ENCODE measurements at regions not wholly inside any gene's neighbourhood (a gene's known extent, or its start where the extent isn't known, plus 50 kb on each side); places are given as distances from the start of the nearest gene placed in this dataset.
A peak's percentile ranks its signal among the peaks of the same experiment; 100 is the strongest.
"Not testable (repeated sequence)": the region's sequence is repeated elsewhere in the genome, so short reads cannot be mapped to it uniquely, and the experiment has no call there.

DNA sequence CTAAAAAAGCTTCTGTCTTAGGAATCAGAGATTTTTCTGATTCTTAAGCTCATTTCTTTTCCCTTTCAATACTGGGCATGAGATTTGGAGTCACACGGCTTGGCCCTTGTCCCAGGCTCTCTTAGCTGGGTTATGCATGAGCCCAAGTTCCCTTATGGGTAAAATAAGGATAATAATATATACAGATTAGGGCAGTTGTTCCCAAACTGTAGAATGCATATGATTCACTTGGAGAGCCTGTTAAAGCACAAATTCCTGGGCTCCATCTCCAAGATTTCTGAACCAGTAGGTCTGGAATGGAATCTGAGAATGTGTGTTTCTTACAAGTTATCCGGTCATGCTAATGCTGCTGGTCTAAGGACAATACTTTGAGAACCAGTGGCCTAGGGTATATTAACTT, 154.0 kb downstream of the REEP3 start:
- TF ChIP-seq, protein P1, sequence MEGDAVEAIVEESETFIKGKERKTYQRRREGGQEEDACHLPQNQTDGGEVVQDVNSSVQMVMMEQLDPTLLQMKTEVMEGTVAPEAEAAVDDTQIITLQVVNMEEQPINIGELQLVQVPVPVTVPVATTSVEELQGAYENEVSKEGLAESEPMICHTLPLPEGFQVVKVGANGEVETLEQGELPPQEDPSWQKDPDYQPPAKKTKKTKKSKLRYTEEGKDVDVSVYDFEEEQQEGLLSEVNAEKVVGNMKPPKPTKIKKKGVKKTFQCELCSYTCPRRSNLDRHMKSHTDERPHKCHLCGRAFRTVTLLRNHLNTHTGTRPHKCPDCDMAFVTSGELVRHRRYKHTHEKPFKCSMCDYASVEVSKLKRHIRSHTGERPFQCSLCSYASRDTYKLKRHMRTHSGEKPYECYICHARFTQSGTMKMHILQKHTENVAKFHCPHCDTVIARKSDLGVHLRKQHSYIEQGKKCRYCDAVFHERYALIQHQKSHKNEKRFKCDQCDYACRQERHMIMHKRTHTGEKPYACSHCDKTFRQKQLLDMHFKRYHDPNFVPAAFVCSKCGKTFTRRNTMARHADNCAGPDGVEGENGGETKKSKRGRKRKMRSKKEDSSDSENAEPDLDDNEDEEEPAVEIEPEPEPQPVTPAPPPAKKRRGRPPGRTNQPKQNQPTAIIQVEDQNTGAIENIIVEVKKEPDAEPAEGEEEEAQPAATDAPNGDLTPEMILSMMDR (IDR thresholded peaks at IDR 0.05), result no peak
- H3K27ac ChIP-seq, result no peak overlapping the region
- H3K4me3 ChIP-seq, result no peak overlapping the region
- no peak for DNase-seq (ENCODE audit: low spot score)

DNA sequence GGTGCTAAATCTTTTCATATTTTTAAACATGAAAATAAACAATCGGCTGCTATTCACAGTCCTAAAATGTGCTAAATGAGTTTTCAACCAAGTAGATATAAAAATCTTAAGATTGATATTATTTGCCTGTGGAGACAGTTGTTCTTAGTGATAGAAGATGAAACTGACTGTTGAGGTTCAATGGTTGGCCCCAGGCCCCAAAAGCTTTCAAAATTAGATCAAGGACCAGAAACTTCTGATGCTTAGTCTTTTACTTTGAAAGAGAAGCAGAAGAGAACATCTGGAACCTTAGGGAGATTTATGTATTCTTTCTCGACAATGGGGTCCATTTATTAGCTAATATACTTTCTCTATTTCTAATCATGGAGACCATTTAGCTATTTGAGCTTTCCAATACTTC, 155.8 kb downstream of the REEP3 start:
- TF ChIP-seq, protein P1 (IDR thresholded peaks at IDR 0.05), result no peak
- Histone ChIP-seq H3K4me3 (no peak overlapping the region), H3K27ac (no peak overlapping the region)
- DNase-seq (ENCODE audit: low spot score), result no peak

DNA sequence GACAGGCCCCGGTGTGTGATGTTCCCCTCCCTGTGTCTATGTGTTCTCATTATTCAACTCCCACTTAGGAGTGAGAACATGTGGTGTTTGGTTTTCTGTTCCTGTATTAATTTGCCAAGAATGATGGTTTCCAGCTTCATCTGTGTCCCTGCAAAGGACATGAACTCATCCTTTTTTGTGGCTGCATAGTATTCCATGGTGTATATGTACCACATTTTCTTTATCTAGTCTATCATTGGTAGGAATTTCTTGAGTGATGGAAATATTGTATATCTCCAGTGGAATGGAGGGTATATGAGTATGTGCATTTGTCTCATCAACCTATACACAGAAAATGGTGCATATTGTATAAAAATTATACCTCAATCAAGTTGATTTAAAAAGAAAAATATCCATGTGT, 159.3 kb downstream of the REEP3 start:
- DNase-seq (ENCODE audit: low spot score); H3K4me3 ChIP-seq; H3K27ac ChIP-seq: not testable (repeated sequence)

DNA sequence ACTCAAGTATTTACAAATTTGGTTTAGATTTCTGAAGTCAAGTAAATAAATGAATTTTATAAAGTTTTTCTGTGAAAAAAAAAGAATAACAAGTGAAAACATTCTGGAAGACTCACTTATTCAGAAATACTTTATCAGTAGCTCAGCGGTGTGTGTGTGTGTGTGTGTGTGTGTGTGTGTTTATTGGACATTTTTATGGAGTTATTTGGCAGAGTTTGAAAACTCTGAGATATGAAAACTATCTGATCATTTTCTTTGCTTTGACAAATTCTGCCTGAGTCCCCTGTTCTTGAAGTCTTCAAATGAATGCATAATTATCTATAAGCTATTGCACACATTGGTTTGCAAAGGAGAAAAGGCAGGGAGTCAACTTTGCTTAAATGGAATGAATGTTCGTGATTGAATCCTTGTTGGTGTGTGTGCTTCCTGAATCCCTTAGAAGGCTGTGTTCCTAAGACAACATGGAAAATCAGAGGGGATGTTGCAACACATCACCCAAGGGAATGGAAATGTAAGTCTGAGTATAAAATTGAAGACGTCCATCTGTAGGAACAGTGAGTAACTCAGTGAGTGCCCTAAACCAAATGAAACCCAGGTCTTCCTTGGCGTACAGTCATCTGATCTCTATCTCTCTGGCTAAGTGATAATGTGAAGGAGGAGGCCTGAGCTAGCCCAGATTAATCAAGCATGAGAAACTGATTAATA, 160.9 kb downstream of the REEP3 start:
- H3K27ac ChIP-seq, result peak overlapping the region; percentile 40 to 72

DNA sequence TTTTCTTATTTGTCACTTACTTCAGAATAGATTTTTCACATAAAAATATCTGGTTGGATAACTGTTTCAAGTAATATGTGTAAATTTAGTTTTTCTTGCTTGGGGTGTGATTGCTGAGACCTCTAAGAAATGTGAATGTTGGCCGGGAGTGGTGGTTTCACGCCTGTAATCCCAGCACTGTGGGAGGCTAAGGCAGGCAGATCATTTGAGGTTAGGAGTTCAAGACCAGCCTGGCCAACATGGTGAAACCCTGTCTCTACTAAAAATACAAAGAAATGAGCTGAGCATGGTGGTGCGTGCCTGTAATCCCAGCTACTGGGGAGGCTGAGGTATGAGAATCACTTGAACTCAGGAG, 161.5 kb downstream of the REEP3 start:
- H3K4me3 ChIP-seq; DNase-seq (ENCODE audit: low spot score): not testable (repeated sequence)
- peak overlapping the region; percentile 40 to 72 for H3K27ac ChIP-seq

More for the DNA sequence above, 160.9 kb downstream of the REEP3 start:
- TF ChIP-seq, protein P1 (IDR thresholded peaks at IDR 0.05), result no peak
- no peak for DNase-seq (ENCODE audit: low spot score)
- no peak overlapping the region for H3K4me3 ChIP-seq

GRCh38 chr10:63683223-63683622, 162.0 kb downstream of the REEP3 start:
- TF ChIP-seq, protein P1 (IDR thresholded peaks at IDR 0.05), result no peak
- Histone ChIP-seq H3K4me3 (no peak overlapping the region), H3K27ac (no peak overlapping the region)
- DNase-seq (ENCODE audit: low spot score), result no peak

- TF ChIP-seq, protein P1 (IDR thresholded peaks at IDR 0.05), result no peak
- no peak overlapping the region for H3K27ac ChIP-seq
- no peak for DNase-seq (ENCODE audit: low spot score)
- H3K4me3 ChIP-seq, result no peak overlapping the region
Observed at GRCh38 chr10:63683686-63684085, 162.5 kb downstream of the REEP3 start.

GRCh38 chr10:63684257-63684936, 163.2 kb downstream of the REEP3 start:
- Histone ChIP-seq H3K27ac (no peak overlapping the region), H3K4me3 (no peak overlapping the region)
- TF ChIP-seq, protein P1 (IDR thresholded peaks at IDR 0.05), result no peak
- no peak for DNase-seq (ENCODE audit: low spot score)

Measured in coronary artery (tissue), 2 donors.